Keratinocyte (primary cell): ENCODE measurements at regions not wholly inside any gene's neighbourhood (a gene's known extent, or its start where the extent isn't known, plus 50 kb on each side); places are given as distances from the start of the nearest gene placed in this dataset.

Source experiments
- CTCF ChIP-seq, 3 experiments: IDR thresholded peaks in 1 of 3; conservative IDR thresholded peaks in 1 of 3; optimal IDR thresholded peaks in 1 of 3; 2 replicates in 2 of 3; 3 replicates in 1 of 3; pipeline versions ENCODE3 to v1.5.1; 2011; ENCODE audit warnings: low read length in 3 of 3, mild to moderate bottlenecking in 3 of 3, moderate library complexity in 2 of 3, control low read depth in 1 of 3, inconsistent platforms in 1 of 3; ENCODE audit not compliant: insufficient read depth in 2 of 3; ENCODE audit errors: extremely low read depth in 1 of 3
- EZH2 ChIP-seq: IDR thresholded peaks from one replicate; pipeline ENCODE4 v1.6.1; 2012; ENCODE audit warnings: inconsistent platforms, mild to moderate bottlenecking, low read length, moderate library complexity

- no peak for TF ChIP-seq CTCF (optimal IDR thresholded peaks at IDR 0.05 in 1 of 3, IDR thresholded peaks at IDR 0.05 in 1 of 3, conservative IDR thresholded peaks at IDR 0.05 in 1 of 3; ENCODE audit: extremely low read depth in 1 of 3, insufficient read depth in 2 of 3, low read length in 3 of 3)
- no peak for TF ChIP-seq EZH2
These were observed 93.6 kb upstream of the DYNLRB2 start for GRCh38 chr16:80447241-80447640.
